ENCODE measurements at regions not wholly inside any gene's neighbourhood (a gene's known extent, or its start where the extent isn't known, plus 50 kb on each side); places are given as distances from the start of the nearest gene placed in this dataset.
A peak's percentile ranks its signal among the peaks of the same experiment; 100 is the strongest.

DNA sequence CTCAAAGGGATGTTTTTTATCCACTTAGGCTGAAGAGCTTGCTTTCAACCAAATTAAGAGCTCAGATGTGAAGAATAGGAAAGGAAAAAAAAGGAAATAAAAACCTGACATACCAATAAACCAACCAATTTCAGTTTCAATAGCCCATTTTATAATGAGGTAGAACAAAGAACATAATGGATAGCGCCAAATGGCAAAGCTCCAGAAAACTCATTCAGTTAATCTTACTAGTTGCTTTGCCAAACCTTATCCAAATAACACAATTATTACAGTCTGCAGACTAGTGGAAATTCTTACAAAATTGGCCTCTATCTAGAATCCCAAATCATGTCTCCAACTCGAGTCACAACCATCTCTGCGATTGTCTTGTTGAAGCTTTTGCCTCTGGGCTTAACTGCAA is 337.0 kb downstream of the CRPPA start:
- 44% methylated on average over 3 of the region's 3 CpGs for WGBS
- Histone ChIP-seq H3K27me3 (replicated peaks; ENCODE audit: insufficient read depth) (no peaks in the 10 kb centered on the region), H3K4me3 (no peak overlapping the region), H3K9me3 (no peaks in the 10 kb centered on the region), H3K36me3 (no peaks in the 10 kb centered on the region), H3K4me1 (replicated peaks) (no peaks in the 10 kb centered on the region), H3K27ac (no peak overlapping the region)
- no peak for DNase-seq (ENCODE audit: low spot score)
- intact Hi-C loops (cut with DNase I), result no loop called here
- TF ChIP-seq POLR2AphosphoS5 (IDR thresholded peaks at IDR 0.05), result no peak
- TF ChIP-seq CTCF (IDR thresholded peaks at IDR 0.05), result no peak
- TF ChIP-seq POLR2A (IDR thresholded peaks at IDR 0.05), result no peak

DNA sequence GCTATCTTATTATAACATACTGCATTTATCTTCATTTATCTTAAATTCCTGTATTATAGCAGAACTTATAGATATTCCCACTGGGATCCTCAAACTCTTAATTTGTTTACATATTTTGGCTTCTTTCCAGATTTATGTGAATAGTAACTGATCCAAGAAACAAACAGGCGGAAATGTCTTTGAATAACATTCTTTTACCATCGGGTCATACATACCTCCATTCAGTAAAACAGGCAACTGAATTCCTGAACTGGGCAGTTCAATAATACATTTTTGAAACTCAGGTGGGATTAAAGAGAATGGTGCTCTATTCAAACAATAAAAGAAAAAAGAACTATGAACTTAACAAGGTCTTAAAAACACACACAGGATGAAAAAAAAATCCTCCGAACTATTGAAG is 337.4 kb downstream of the CRPPA start:
- 28% methylated on average over 3 of the region's 3 CpGs for WGBS
- H3K27ac ChIP-seq, result no peak overlapping the region

DNA sequence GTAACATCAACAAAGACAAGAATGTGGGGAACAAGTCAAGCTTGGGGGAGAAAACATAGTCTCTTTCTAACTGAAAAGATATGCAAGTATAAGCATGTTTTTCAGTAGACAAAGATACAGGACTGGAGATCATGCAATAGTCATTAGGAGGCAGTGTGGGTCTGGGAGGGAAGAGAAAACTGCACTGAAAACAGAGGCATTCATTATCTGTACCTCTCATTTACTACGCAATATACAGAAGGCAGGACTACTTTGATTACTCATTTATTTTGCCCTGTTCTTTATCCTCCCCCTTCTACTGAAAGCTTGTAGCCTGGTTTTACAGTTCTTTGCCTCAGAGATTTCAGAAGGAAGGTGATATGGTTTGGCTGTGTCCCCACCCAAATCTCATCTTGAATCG is 341.2 kb downstream of the CRPPA start:
- no peak for TF ChIP-seq POLR2AphosphoS5 (IDR thresholded peaks at IDR 0.05)
- TF ChIP-seq CTCF (IDR thresholded peaks at IDR 0.05), result no peak
- TF ChIP-seq POLR2A (IDR thresholded peaks at IDR 0.05), result no peak
- Histone ChIP-seq H3K4me3 (no peak overlapping the region), H3K9me3 (no peaks in the 10 kb centered on the region), H3K36me3 (no peaks in the 10 kb centered on the region), H3K27ac (no peak overlapping the region), H3K27me3 (replicated peaks; ENCODE audit: insufficient read depth) (no peaks in the 10 kb centered on the region), H3K4me1 (replicated peaks) (no peaks in the 10 kb centered on the region)
- no peak for DNase-seq (ENCODE audit: low spot score)
- intact Hi-C loops (cut with DNase I), result no loop called here
- 94% methylated on average over 2 of the region's 2 CpGs for WGBS

More for the DNA sequence above, 337.4 kb downstream of the CRPPA start:
- H3K4me1 ChIP-seq (replicated peaks), result no peaks in the 10 kb centered on the region
- TF ChIP-seq POLR2A (IDR thresholded peaks at IDR 0.05) (no peak), CTCF (IDR thresholded peaks at IDR 0.05) (no peak), POLR2AphosphoS5 (IDR thresholded peaks at IDR 0.05) (no peak)
- no peak for DNase-seq (ENCODE audit: low spot score)
- no peaks in the 10 kb centered on the region for H3K9me3 ChIP-seq
- no peak overlapping the region for H3K4me3 ChIP-seq
- intact Hi-C loops (cut with DNase I), result no loop called here
- H3K36me3 ChIP-seq, result no peaks in the 10 kb centered on the region
- no peaks in the 10 kb centered on the region for H3K27me3 ChIP-seq (replicated peaks; ENCODE audit: insufficient read depth)

DNA sequence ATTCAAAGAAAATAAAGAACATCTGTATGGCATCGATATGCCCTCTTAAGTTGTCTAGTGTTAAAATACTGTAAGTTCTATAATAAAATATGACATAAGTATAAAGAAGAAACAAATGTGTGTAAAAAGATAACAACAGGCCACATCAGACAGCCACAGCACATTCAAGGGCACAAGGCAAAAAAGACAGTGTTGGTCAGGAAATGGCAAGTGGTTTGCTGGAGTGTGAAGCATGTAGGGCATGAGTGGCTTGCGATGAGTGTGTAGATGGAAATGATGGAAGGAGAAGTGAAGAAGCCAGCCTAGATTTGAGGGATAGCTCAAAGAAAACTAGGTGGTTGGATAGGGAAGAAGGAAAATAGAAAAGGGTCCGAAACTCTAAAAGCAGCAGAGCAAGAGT is 341.6 kb downstream of the CRPPA start:
- H3K4me1 ChIP-seq (replicated peaks), result no peaks in the 10 kb centered on the region
- H3K9me3 ChIP-seq, result no peaks in the 10 kb centered on the region
- H3K27me3 ChIP-seq (replicated peaks; ENCODE audit: insufficient read depth), result no peaks in the 10 kb centered on the region
- H3K36me3 ChIP-seq, result no peaks in the 10 kb centered on the region
- H3K4me3 ChIP-seq, result no peak overlapping the region
- WGBS, result 94% methylated on average over 3 of the region's 3 CpGs
- TF ChIP-seq POLR2AphosphoS5 (IDR thresholded peaks at IDR 0.05) (no peak), POLR2A (IDR thresholded peaks at IDR 0.05) (no peak), CTCF (IDR thresholded peaks at IDR 0.05) (no peak)
- no peak overlapping the region for H3K27ac ChIP-seq
- no peak for DNase-seq (ENCODE audit: low spot score)
- intact Hi-C loops (cut with DNase I), result loop anchor here (2.0 to 5.0 kb wide), 2 partner anchors 485 to 838 kb away; no protein-coding TSS in a partner anchor

GRCh38 chr7:16078076-16078952 is 343.0 kb downstream of the CRPPA start:
- peak; percentile 45 for DNase-seq (ENCODE audit: low spot score)
- no peak overlapping the region for H3K27ac ChIP-seq
- no peaks in the 10 kb centered on the region for H3K9me3 ChIP-seq
- H3K36me3 ChIP-seq, result no peaks in the 10 kb centered on the region
- peak; percentile 12 for TF ChIP-seq POLR2AphosphoS5 (IDR thresholded peaks at IDR 0.05)
- peak in 3 of 4 experiments; percentile 67 to 74 (median 69) for TF ChIP-seq CTCF (IDR thresholded peaks at IDR 0.05)
- no peak for TF ChIP-seq POLR2A (IDR thresholded peaks at IDR 0.05)
- H3K4me1 ChIP-seq (replicated peaks), result no peaks in the 10 kb centered on the region
- 17% methylated on average over 3 of the region's 3 CpGs for WGBS
- intact Hi-C loops (cut with DNase I), result loop anchor here (2.0 to 5.0 kb wide), 2 partner anchors 486 to 839 kb away; no protein-coding TSS in a partner anchor
- H3K4me3 ChIP-seq, result no peak overlapping the region
- H3K27me3 ChIP-seq (replicated peaks; ENCODE audit: insufficient read depth), result no peaks in the 10 kb centered on the region

All from prostate gland (tissue), 2 donors.